ENCODE measurements at regions not wholly inside any gene's neighbourhood (a gene's known extent, or its start where the extent isn't known, plus 50 kb on each side); places are given as distances from the start of the nearest gene placed in this dataset.
"Not testable (repeated sequence)": the region's sequence is repeated elsewhere in the genome, so short reads cannot be mapped to it uniquely, and the experiment has no call there.

GRCh38 chrX:121768210-121768609, 720.8 kb downstream of the GLUD2 start:
- not testable (repeated sequence) for TF ChIP-seq POLR2AphosphoS5 (IDR thresholded peaks at IDR 0.05; ENCODE audit: low read depth, low read length); REST (IDR thresholded peaks at IDR 0.05; ENCODE audit: insufficient read depth in 1 of 2, low read depth in 2 of 2, low read length in 1 of 2)
- TF ChIP-seq, protein P1, sequence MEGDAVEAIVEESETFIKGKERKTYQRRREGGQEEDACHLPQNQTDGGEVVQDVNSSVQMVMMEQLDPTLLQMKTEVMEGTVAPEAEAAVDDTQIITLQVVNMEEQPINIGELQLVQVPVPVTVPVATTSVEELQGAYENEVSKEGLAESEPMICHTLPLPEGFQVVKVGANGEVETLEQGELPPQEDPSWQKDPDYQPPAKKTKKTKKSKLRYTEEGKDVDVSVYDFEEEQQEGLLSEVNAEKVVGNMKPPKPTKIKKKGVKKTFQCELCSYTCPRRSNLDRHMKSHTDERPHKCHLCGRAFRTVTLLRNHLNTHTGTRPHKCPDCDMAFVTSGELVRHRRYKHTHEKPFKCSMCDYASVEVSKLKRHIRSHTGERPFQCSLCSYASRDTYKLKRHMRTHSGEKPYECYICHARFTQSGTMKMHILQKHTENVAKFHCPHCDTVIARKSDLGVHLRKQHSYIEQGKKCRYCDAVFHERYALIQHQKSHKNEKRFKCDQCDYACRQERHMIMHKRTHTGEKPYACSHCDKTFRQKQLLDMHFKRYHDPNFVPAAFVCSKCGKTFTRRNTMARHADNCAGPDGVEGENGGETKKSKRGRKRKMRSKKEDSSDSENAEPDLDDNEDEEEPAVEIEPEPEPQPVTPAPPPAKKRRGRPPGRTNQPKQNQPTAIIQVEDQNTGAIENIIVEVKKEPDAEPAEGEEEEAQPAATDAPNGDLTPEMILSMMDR (IDR thresholded peaks at IDR 0.05), result not testable (repeated sequence)

Measured in Panc1 (cell line).